ENCODE measurements at regions not wholly inside any gene's neighbourhood (a gene's known extent, or its start where the extent isn't known, plus 50 kb on each side); places are given as distances from the start of the nearest gene placed in this dataset.

- TF ChIP-seq EZH2 (IDR thresholded peaks at IDR 0.05; ENCODE audit: low read length) (no peak), CTCF (optimal IDR thresholded peaks at IDR 0.05 in 1 of 3, IDR thresholded peaks at IDR 0.05 in 1 of 3, conservative IDR thresholded peaks at IDR 0.05 in 1 of 3; ENCODE audit: extremely low read depth in 1 of 3, insufficient read depth in 2 of 3, low read length in 3 of 3) (no peak)
- Histone ChIP-seq H3K9me1 (ENCODE audit: control insufficient read depth, extremely low read depth, insufficient read depth, low read length) (no peaks in the 10 kb centered on the region), H3K4me1 (ENCODE audit: control insufficient read depth, extremely low read depth, insufficient read depth, low read length) (no peaks in the 10 kb centered on the region), H3K9ac (ENCODE audit: control insufficient read depth, extremely low read depth, insufficient read depth, low read length) (no peak overlapping the region), H3K79me2 (ENCODE audit: control insufficient read depth, insufficient read depth, low read length) (no peaks in the 10 kb centered on the region), H2AFZ (ENCODE audit: control insufficient read depth, low read length) (no peak overlapping the region), H3K36me3 (ENCODE audit: control insufficient read depth in 2 of 2, extremely low read depth in 1 of 2, insufficient read depth in 2 of 2, low read length in 2 of 2) (no peaks in the 10 kb centered on the region), H3K27me3 (ENCODE audit: control insufficient read depth, extremely low read depth, insufficient read depth, low read length) (no peaks in the 10 kb centered on the region), H3K9me3 (ENCODE audit: control insufficient read depth, low read depth, low read length) (no peaks in the 10 kb centered on the region), H4K20me1 (ENCODE audit: control insufficient read depth, extremely low read depth, insufficient read depth, low read length) (no peaks in the 10 kb centered on the region), H3K4me2 (ENCODE audit: control insufficient read depth, extremely low read depth, insufficient read depth, low read depth, low read length) (no peak overlapping the region), H3K4me3 (ENCODE audit: control insufficient read depth in 2 of 3, extremely low read depth in 1 of 3, insufficient read depth in 2 of 3, low read depth in 1 of 3, low read length in 3 of 3) (no peak overlapping the region), H3K27ac (ENCODE audit: control insufficient read depth, insufficient read depth, low read length) (no peak overlapping the region)
- FAIRE-seq (no peak), DNase-seq (ENCODE audit: low read depth, low spot score) (no peak)
- dilution Hi-C loops (cut with MboI; ENCODE audit: extremely low pct_ligation_motif_present, low sequenced_read_pairs), result no loop called here
Measured at GRCh38 chr9:107890921-107891465, 401.4 kb upstream of the KLF4 start.

DNA sequence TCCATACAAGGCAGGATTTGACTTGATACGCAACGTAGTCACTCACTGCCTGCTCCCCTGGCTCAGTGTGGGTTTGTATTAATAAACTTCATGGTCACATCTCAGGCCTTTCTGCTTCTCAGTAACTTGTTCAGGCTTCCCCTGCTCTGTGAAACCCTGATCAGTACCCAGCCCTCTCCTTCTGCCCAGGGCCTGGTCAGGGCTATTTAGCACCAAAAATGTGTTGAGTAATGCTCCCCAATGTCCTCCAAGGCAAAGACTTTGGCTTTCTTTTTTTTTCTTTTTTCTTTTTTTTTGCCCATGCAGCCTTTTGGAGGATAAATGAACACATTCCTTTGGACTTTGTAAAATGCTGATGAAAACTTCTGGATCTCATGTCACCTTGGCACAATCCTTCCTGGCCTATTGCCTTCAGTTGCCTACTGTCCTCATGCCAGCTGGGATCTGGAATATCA, 399.2 kb upstream of the KLF4 start:
- Histone ChIP-seq H3K9ac (ENCODE audit: control insufficient read depth, extremely low read depth, insufficient read depth, low read length) (no peak overlapping the region), H3K79me2 (ENCODE audit: control insufficient read depth, insufficient read depth, low read length) (no peaks in the 10 kb centered on the region), H3K36me3 (ENCODE audit: control insufficient read depth in 2 of 2, extremely low read depth in 1 of 2, insufficient read depth in 2 of 2, low read length in 2 of 2) (no peaks in the 10 kb centered on the region), H3K4me2 (ENCODE audit: control insufficient read depth, extremely low read depth, insufficient read depth, low read depth, low read length) (no peak overlapping the region), H2AFZ (ENCODE audit: control insufficient read depth, low read length) (no peak overlapping the region), H3K27me3 (ENCODE audit: control insufficient read depth, extremely low read depth, insufficient read depth, low read length) (no peaks in the 10 kb centered on the region), H3K4me1 (ENCODE audit: control insufficient read depth, extremely low read depth, insufficient read depth, low read length) (no peaks in the 10 kb centered on the region), H3K4me3 (ENCODE audit: control insufficient read depth in 2 of 3, extremely low read depth in 1 of 3, insufficient read depth in 2 of 3, low read depth in 1 of 3, low read length in 3 of 3) (no peak overlapping the region), H3K27ac (ENCODE audit: control insufficient read depth, insufficient read depth, low read length) (no peak overlapping the region), H3K9me3 (ENCODE audit: control insufficient read depth, low read depth, low read length) (no peaks in the 10 kb centered on the region), H4K20me1 (ENCODE audit: control insufficient read depth, extremely low read depth, insufficient read depth, low read length) (no peaks in the 10 kb centered on the region), H3K9me1 (ENCODE audit: control insufficient read depth, extremely low read depth, insufficient read depth, low read length) (no peaks in the 10 kb centered on the region)
- DNase-seq (ENCODE audit: low read depth, low spot score) (no peak), FAIRE-seq (no peak)
- TF ChIP-seq CTCF (optimal IDR thresholded peaks at IDR 0.05 in 1 of 3, IDR thresholded peaks at IDR 0.05 in 1 of 3, conservative IDR thresholded peaks at IDR 0.05 in 1 of 3; ENCODE audit: extremely low read depth in 1 of 3, insufficient read depth in 2 of 3, low read length in 3 of 3) (no peak), EZH2 (IDR thresholded peaks at IDR 0.05; ENCODE audit: low read length) (no peak)
- dilution Hi-C loops (cut with MboI; ENCODE audit: extremely low pct_ligation_motif_present, low sequenced_read_pairs), result no loop called here

Measured in keratinocyte (primary cell).